Right kidney (tissue), 1 donor: ENCODE measurements at regions not wholly inside any gene's neighbourhood (a gene's known extent, or its start where the extent isn't known, plus 50 kb on each side); places are given as distances from the start of the nearest gene placed in this dataset.

Experiments used
- DNase-seq: peaks from one replicate; pipeline ENCODE4 v3.0.0-alpha.2; 2016

- no peak for DNase-seq
These were observed 179.1 kb upstream of the IER5L start for GRCh38 chr9:129356871-129357772.

GRCh38 chr9:129355631-129356030, 177.6 kb upstream of the IER5L start:
- no peak for DNase-seq

GRCh38 chr9:129354498-129354897, 176.4 kb upstream of the IER5L start:
- no peak for DNase-seq

GRCh38 chr9:129353697-129354336, 175.8 kb upstream of the IER5L start:
- no peak for DNase-seq

GRCh38 chr9:129352146-129352865, 174.2 kb upstream of the IER5L start:
- no peak for DNase-seq

- peak; percentile 59 for DNase-seq
These were observed 173.6 kb upstream of the IER5L start for GRCh38 chr9:129351642-129352145.

- peak; percentile 42 for DNase-seq
These were observed 173.1 kb upstream of the IER5L start for GRCh38 chr9:129351058-129351641.

- DNase-seq: no peak
These were observed 172.3 kb upstream of the IER5L start for GRCh38 chr9:129350143-129350935.

GRCh38 chr9:129349665-129349947, 171.5 kb upstream of the IER5L start:
- DNase-seq: no peak

- no peak for DNase-seq
These were observed 171.0 kb upstream of the IER5L start for GRCh38 chr9:129348890-129349664.

GRCh38 chr9:129347316-129348120, 169.5 kb upstream of the IER5L start:
- no peak for DNase-seq

GRCh38 chr9:129346046-129346445, 168.0 kb upstream of the IER5L start:
- DNase-seq: no peak

- DNase-seq: no peak
These were observed 166.8 kb upstream of the IER5L start for GRCh38 chr9:129344641-129345495.

- DNase-seq: no peak
These were observed 165.6 kb upstream of the IER5L start for GRCh38 chr9:129343424-129344375.

- DNase-seq: no peak
These were observed 164.7 kb upstream of the IER5L start for GRCh38 chr9:129342591-129343423.

- no peak for DNase-seq
These were observed 163.9 kb upstream of the IER5L start for GRCh38 chr9:129341987-129342348.
